RWPE2 (cell line): ENCODE measurements at regions not wholly inside any gene's neighbourhood (a gene's known extent, or its start where the extent isn't known, plus 50 kb on each side); places are given as distances from the start of the nearest gene placed in this dataset.

Source experiments
- ATAC-seq: fragments of 200-7000 bp; cut with Tn5 transposase; 3 replicates; pipeline ENCODE4 v1.9.1; 2021; ENCODE audit warnings: low read depth
- DNase-seq: peaks from one replicate; pipeline ENCODE4 v3.0.0-alpha.2; 2020; ENCODE audit warnings: low spot score
- H3K27ac ChIP-seq: fragments of 450-650 bp; 2 replicates; pipeline ENCODE4 v1.5.1; 2017; ENCODE audit warnings: mild to moderate bottlenecking; ENCODE audit not compliant: poor library complexity, severe bottlenecking
- H3K27me3 ChIP-seq: fragments of 250-450 bp; sonication (Bioruptor Pico); 2 replicates; pipeline ENCODE4 v1.5.1; 2021; ENCODE audit warnings: mild to moderate bottlenecking, moderate library complexity; ENCODE audit not compliant: insufficient read depth, poor library complexity, severe bottlenecking
- H3K36me3 ChIP-seq: fragments of 250-450 bp; sonication (Bioruptor Pico); 2 replicates; pipeline ENCODE4 v1.5.1; 2020; ENCODE audit warnings: low read depth, mild to moderate bottlenecking, moderate library complexity
- H3K4me1 ChIP-seq: fragments of 250-450 bp; sonication (Bioruptor Pico); 2 replicates; pipeline ENCODE4 v1.5.1; 2021; ENCODE audit warnings: mild to moderate bottlenecking, moderate library complexity; ENCODE audit not compliant: insufficient read depth, poor library complexity, severe bottlenecking
- H3K4me3 ChIP-seq: fragments of 250-450 bp; sonication (Bioruptor Pico); 2 replicates; pipeline ENCODE4 v1.5.1; 2021; ENCODE audit warnings: mild to moderate bottlenecking, moderate library complexity; ENCODE audit not compliant: severe bottlenecking
- H3K9me3 ChIP-seq: fragments of 250-450 bp; sonication (Bioruptor Pico); 2 replicates; pipeline ENCODE4 v1.5.1; 2021; ENCODE audit warnings: mild to moderate bottlenecking, moderate library complexity; ENCODE audit not compliant: severe bottlenecking
- TF ChIP-seq, protein P1 (sequence below): fragments of 450-650 bp; IDR thresholded peaks from one replicate; pipeline ENCODE4 v1.5.1; 2017; ENCODE audit warnings: mild to moderate bottlenecking, moderate library complexity; ENCODE audit not compliant: poor library complexity, severe bottlenecking

DNA sequence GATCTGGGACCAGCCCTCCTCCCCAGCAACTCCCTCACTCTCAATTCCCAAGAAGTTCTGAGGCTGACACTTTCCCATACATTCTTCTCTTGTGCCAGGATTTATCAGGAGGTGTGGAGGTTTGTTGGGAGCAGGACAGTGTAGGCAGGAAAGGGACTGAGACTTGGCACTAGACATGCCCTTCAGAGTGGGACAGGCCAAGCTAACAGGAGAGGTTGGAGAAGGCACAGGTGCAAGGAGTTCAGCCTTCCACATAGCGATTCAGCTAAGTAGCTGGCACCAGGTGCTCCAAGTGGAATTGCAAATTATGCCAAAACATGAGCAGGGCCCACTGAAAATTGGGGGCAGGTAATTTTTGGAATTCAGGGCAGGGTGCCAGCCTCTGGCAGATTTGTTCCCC lies 83.0 kb upstream of the DUSP10 start:
- H3K4me1 ChIP-seq: peaks cover 9% of the 10 kb centered on the region
- ATAC-seq (no peak), DNase-seq (no peak)
- H3K36me3 ChIP-seq: no peaks in the 10 kb centered on the region
- H3K9me3 ChIP-seq: no peaks in the 10 kb centered on the region
- no peak overlapping the region for H3K27ac ChIP-seq
- TF ChIP-seq, protein P1, sequence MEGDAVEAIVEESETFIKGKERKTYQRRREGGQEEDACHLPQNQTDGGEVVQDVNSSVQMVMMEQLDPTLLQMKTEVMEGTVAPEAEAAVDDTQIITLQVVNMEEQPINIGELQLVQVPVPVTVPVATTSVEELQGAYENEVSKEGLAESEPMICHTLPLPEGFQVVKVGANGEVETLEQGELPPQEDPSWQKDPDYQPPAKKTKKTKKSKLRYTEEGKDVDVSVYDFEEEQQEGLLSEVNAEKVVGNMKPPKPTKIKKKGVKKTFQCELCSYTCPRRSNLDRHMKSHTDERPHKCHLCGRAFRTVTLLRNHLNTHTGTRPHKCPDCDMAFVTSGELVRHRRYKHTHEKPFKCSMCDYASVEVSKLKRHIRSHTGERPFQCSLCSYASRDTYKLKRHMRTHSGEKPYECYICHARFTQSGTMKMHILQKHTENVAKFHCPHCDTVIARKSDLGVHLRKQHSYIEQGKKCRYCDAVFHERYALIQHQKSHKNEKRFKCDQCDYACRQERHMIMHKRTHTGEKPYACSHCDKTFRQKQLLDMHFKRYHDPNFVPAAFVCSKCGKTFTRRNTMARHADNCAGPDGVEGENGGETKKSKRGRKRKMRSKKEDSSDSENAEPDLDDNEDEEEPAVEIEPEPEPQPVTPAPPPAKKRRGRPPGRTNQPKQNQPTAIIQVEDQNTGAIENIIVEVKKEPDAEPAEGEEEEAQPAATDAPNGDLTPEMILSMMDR: no peak
- H3K4me3 ChIP-seq: no peak overlapping the region
- no peaks in the 10 kb centered on the region for H3K27me3 ChIP-seq

DNA sequence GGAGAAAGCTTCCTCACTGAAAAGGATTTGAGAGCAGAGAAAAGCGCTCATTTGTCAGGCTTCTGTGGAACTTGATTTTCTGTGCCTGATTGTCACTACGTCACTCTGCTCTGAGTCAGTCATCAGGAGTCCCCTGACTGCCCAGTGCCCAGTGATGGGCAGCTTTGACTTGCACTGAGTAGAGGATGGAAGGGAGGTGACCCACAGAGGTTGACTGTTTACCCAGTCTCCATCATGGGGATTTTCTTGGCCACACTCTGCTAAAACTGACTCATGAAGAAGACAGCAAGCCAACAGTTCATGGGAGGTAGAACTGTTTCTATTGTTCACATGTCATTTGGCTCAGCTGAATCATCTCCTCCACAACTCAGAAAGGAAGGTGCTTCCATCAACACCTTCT lies 82.1 kb upstream of the DUSP10 start:
- Histone ChIP-seq H3K27ac (no peak overlapping the region), H3K4me1 (peaks cover under 1% of the 10 kb centered on the region), H3K9me3 (no peaks in the 10 kb centered on the region), H3K36me3 (no peaks in the 10 kb centered on the region), H3K27me3 (no peaks in the 10 kb centered on the region), H3K4me3 (no peak overlapping the region)
- ATAC-seq (no peak), DNase-seq (no peak)
- TF ChIP-seq, protein P1: no peak

DNA sequence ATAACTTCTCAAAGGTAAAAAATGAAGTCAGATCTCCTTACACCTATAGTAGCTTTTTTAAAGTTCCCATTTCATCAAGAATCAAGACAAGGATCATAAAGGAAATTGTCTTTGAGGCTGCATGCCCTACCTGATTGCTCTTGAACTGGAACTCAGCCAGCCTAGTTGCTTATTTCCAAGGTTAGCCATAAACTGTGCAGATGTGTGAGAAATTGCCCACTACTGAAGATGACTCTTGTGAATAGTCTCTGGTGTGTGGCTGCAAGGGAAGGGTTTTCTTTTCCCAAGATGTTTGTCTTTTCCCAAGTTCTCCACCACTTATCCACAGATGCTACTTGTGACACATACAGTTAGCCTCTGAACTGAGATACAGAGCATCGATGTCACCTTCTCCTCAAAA lies 81.7 kb upstream of the DUSP10 start:
- H3K27me3 ChIP-seq: no peaks in the 10 kb centered on the region
- H3K9me3 ChIP-seq: no peaks in the 10 kb centered on the region
- ATAC-seq (no peak), DNase-seq (no peak)
- H3K27ac ChIP-seq: no peak overlapping the region
- TF ChIP-seq, protein P1: no peak
- no peak overlapping the region for H3K4me3 ChIP-seq
- H3K36me3 ChIP-seq: no peaks in the 10 kb centered on the region
- no peaks in the 10 kb centered on the region for H3K4me1 ChIP-seq

DNA sequence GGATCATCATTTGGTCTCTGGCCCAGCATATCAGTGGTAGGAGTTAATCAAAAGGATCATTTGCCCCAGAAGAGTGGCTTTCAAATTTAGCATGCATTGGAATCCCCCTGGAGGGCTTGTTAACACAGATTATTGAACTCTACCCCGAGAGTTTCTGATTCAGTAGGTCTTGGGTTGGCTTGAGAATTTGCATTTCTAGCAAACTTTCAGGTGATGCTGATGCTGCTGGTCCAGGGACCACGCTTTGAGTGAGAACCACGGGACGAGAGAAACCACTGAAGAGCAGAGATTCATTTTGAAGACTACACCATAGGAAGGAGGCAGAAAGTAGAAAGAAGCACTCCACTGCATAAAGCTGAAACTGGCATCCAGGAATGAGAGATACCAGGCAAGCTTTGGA lies 81.3 kb upstream of the DUSP10 start:
- TF ChIP-seq, protein P1: no peak
- Histone ChIP-seq H3K4me3 (no peak overlapping the region), H3K27ac (no peak overlapping the region), H3K4me1 (no peaks in the 10 kb centered on the region), H3K36me3 (no peaks in the 10 kb centered on the region), H3K27me3 (no peaks in the 10 kb centered on the region), H3K9me3 (no peaks in the 10 kb centered on the region)
- no peak for ATAC-seq
- DNase-seq: no peak

DNA sequence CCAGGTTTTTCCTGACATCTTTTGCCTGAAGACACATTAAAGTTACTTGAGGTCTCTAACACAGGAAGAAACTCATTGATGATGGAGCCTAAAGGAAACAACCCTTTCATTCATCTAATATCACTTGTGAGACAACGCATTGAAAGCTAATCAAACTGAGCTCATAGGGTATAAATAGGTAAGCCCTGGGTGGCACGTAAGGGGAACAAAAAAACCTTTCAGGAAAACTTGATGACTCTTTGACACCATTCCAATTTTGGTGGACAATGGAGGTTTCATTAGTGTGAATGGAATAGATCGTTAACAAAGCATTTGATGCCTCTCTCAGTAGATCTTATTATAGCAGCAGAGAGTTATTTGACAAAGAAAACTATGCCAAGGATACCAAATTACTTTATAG lies 80.7 kb upstream of the DUSP10 start:
- Histone ChIP-seq H3K27me3 (no peaks in the 10 kb centered on the region), H3K4me3 (no peak overlapping the region), H3K4me1 (no peaks in the 10 kb centered on the region), H3K9me3 (no peaks in the 10 kb centered on the region), H3K27ac (no peak overlapping the region), H3K36me3 (no peaks in the 10 kb centered on the region)
- no peak for DNase-seq
- no peak for ATAC-seq
- TF ChIP-seq, protein P1: no peak
